ENCODE measurements at regions not wholly inside any gene's neighbourhood (a gene's known extent, or its start where the extent isn't known, plus 50 kb on each side); places are given as distances from the start of the nearest gene placed in this dataset.

DNA sequence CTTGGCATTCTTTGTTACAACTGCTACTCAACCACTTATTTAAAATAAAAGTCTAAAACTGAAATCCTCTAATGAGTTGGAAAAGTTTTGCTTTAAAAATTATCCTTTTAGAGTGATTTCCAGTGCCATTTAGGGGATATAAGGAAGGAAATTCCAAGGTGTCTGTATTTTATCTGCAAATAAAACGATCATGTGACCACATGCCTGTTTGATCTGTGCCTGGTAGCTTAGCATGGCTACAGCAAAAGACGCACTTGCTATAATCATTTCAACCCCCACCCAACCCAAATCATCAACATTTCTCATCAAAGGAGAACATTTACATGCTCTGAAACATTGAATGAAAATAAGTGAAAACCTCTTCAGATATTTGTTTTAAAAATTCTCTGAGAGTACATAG lies 615.1 kb downstream of the IRS1 start:
- TF ChIP-seq, protein P1, sequence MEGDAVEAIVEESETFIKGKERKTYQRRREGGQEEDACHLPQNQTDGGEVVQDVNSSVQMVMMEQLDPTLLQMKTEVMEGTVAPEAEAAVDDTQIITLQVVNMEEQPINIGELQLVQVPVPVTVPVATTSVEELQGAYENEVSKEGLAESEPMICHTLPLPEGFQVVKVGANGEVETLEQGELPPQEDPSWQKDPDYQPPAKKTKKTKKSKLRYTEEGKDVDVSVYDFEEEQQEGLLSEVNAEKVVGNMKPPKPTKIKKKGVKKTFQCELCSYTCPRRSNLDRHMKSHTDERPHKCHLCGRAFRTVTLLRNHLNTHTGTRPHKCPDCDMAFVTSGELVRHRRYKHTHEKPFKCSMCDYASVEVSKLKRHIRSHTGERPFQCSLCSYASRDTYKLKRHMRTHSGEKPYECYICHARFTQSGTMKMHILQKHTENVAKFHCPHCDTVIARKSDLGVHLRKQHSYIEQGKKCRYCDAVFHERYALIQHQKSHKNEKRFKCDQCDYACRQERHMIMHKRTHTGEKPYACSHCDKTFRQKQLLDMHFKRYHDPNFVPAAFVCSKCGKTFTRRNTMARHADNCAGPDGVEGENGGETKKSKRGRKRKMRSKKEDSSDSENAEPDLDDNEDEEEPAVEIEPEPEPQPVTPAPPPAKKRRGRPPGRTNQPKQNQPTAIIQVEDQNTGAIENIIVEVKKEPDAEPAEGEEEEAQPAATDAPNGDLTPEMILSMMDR (IDR thresholded peaks at IDR 0.05; ENCODE audit: borderline replicate concordance, extremely low read depth, insufficient read depth), result no peak
- H3K27me3 ChIP-seq (ENCODE audit: control insufficient read depth, insufficient read depth, low read length), result no peaks in the 10 kb centered on the region
- no peak overlapping the region for H3K4me3 ChIP-seq (ENCODE audit: low read length in 3 of 3)
- no peaks in the 10 kb centered on the region for H3K36me3 ChIP-seq (ENCODE audit: control insufficient read depth in 2 of 3, insufficient read depth in 3 of 3, low read length in 3 of 3)
- FAIRE-seq, result no peak
- H3K27ac ChIP-seq (ENCODE audit: low read depth in 2 of 2, low read length in 2 of 2), result no peak overlapping the region
- intact Hi-C loops (cut with DNase I), result no loop called here
- no peaks in the 10 kb centered on the region for H3K4me1 ChIP-seq (ENCODE audit: control insufficient read depth in 2 of 3, insufficient read depth in 2 of 3, low read depth in 1 of 3, low read length in 3 of 3)
- H3K9ac ChIP-seq (ENCODE audit: low read length in 3 of 3), result no peak overlapping the region
- H3K9me3 ChIP-seq (ENCODE audit: control insufficient read depth in 2 of 3, insufficient read depth in 1 of 3, low read length in 3 of 3), result peaks cover 0 to 3% (median 0%) of the 10 kb centered on the region in 3 donors
- DNase-seq, result no peak

DNA sequence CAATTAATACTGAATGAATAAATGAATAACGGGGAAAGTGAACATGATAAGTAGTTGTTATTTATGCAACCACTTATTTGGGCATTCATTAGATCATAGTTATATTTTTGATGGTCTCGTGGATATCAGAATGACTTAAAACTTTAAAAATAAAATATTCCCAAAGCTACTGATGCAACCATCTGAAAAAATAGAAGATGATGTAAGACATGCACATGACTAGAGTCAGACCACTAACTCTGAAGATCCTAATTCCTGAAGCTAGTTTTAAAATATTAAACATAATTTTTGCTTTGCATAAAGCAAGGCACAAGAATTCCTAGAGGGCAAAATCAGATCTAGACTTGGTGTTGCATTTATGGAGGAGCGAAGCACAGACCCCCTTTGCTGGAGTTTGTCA lies 616.1 kb downstream of the IRS1 start:
- Histone ChIP-seq H3K4me3 (ENCODE audit: low read length in 3 of 3) (no peak overlapping the region), H3K27ac (ENCODE audit: low read depth in 2 of 2, low read length in 2 of 2) (no peak overlapping the region), H3K36me3 (ENCODE audit: control insufficient read depth in 2 of 3, insufficient read depth in 3 of 3, low read length in 3 of 3) (no peaks in the 10 kb centered on the region), H3K9ac (ENCODE audit: low read length in 3 of 3) (no peak overlapping the region), H3K4me1 (ENCODE audit: control insufficient read depth in 2 of 3, insufficient read depth in 2 of 3, low read depth in 1 of 3, low read length in 3 of 3) (no peaks in the 10 kb centered on the region), H3K27me3 (ENCODE audit: control insufficient read depth, insufficient read depth, low read length) (no peaks in the 10 kb centered on the region), H3K9me3 (ENCODE audit: control insufficient read depth in 2 of 3, insufficient read depth in 1 of 3, low read length in 3 of 3) (peaks cover 0 to 8% (median 0%) of the 10 kb centered on the region in 3 donors)
- intact Hi-C loops (cut with DNase I), result no loop called here
- TF ChIP-seq, protein P1 (IDR thresholded peaks at IDR 0.05; ENCODE audit: borderline replicate concordance, extremely low read depth, insufficient read depth), result no peak
- no peak for FAIRE-seq
- no peak for DNase-seq

DNA sequence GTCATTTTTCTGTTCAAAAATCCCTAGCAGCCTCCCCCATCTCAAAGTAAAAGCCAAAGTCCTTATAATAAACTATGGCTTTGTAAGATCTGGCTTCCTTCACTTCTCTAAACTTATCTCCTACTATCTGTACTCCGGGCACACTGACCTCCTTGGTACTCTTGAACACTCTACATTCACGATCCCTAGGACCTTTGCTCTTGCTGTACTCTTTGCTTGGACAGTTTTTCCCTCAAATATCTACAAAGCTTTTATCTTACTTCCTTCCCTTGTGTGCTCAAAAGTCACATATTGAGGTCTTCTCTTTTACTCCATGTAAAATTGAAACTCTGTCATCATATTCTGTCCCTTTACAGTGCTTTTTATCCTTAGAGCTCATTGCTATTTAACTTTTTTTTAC lies 616.6 kb downstream of the IRS1 start:
- Histone ChIP-seq H3K27me3 (ENCODE audit: control insufficient read depth, insufficient read depth, low read length) (no peaks in the 10 kb centered on the region), H3K9me3 (ENCODE audit: control insufficient read depth in 2 of 3, insufficient read depth in 1 of 3, low read length in 3 of 3) (peaks cover 0 to 8% (median 0%) of the 10 kb centered on the region in 3 donors), H3K4me1 (ENCODE audit: control insufficient read depth in 2 of 3, insufficient read depth in 2 of 3, low read depth in 1 of 3, low read length in 3 of 3) (no peaks in the 10 kb centered on the region), H3K4me3 (ENCODE audit: low read length in 3 of 3) (no peak overlapping the region), H3K27ac (ENCODE audit: low read depth in 2 of 2, low read length in 2 of 2) (no peak overlapping the region), H3K9ac (ENCODE audit: low read length in 3 of 3) (no peak overlapping the region), H3K36me3 (ENCODE audit: control insufficient read depth in 2 of 3, insufficient read depth in 3 of 3, low read length in 3 of 3) (peaks cover 0 to under 1% (median 0%) of the 10 kb centered on the region in 3 donors)
- FAIRE-seq (no peak), DNase-seq (no peak)
- TF ChIP-seq, protein P1 (IDR thresholded peaks at IDR 0.05; ENCODE audit: borderline replicate concordance, extremely low read depth, insufficient read depth), result no peak
- intact Hi-C loops (cut with DNase I), result no loop called here

DNA sequence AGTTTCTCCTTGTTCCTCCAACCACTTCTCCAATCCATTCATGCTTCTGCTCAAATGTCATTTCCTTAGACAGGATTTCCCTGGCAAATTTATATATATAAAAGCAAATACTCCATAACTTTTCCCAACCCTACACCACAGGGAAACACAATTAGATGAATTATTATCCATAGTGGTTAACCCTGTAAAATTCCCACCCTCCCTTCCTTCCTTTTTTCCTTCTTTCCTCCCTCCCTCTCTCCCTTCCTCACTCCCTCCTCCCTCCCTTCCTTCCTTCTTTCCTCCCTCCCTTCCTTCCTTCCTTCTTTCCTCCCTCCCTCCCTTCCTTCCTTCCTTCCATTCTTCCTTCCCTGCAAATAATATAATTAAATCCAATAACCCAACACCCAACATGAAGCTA lies 617.7 kb downstream of the IRS1 start:
- Histone ChIP-seq H3K27me3 (ENCODE audit: control insufficient read depth, insufficient read depth, low read length) (no peaks in the 10 kb centered on the region), H3K4me1 (ENCODE audit: control insufficient read depth in 2 of 3, insufficient read depth in 2 of 3, low read depth in 1 of 3, low read length in 3 of 3) (no peaks in the 10 kb centered on the region), H3K9ac (ENCODE audit: low read length in 3 of 3) (no peak overlapping the region), H3K27ac (ENCODE audit: low read depth in 2 of 2, low read length in 2 of 2) (no peak overlapping the region), H3K36me3 (ENCODE audit: control insufficient read depth in 2 of 3, insufficient read depth in 3 of 3, low read length in 3 of 3) (peaks cover 0 to 3% (median 0%) of the 10 kb centered on the region in 3 donors), H3K9me3 (ENCODE audit: control insufficient read depth in 2 of 3, insufficient read depth in 1 of 3, low read length in 3 of 3) (peaks cover 0 to 8% (median 0%) of the 10 kb centered on the region in 3 donors), H3K4me3 (ENCODE audit: low read length in 3 of 3) (no peak overlapping the region)
- FAIRE-seq (no peak), DNase-seq (no peak)
- intact Hi-C loops (cut with DNase I), result no loop called here
- TF ChIP-seq, protein P1 (IDR thresholded peaks at IDR 0.05; ENCODE audit: borderline replicate concordance, extremely low read depth, insufficient read depth), result no peak
